Sigmoid colon (tissue), 6 donors: ENCODE measurements at regions not wholly inside any gene's neighbourhood (a gene's known extent, or its start where the extent isn't known, plus 50 kb on each side); places are given as distances from the start of the nearest gene placed in this dataset.

Experiments
- DNase-seq: peaks from one replicate; pipeline ENCODE4 v3.0.0-alpha.2; 2019
- H3K27ac ChIP-seq, 4 donors: fragments of 200-600 bp; sonication (generic); one replicate each; pipeline ENCODE4 v1.5.1; 2016 to 2019; ENCODE audit warnings: mild to moderate bottlenecking in 1 of 4
- H3K27me3 ChIP-seq, 3 donors: fragments of 200-600 bp; sonication (generic); one replicate each; pipeline ENCODE4 v1.5.1; 2019; ENCODE audit warnings: mild to moderate bottlenecking in 1 of 3
- H3K36me3 ChIP-seq, 4 donors: fragments of 200-600 bp; sonication (generic); one replicate each; pipeline ENCODE4 v1.5.1; 2016 to 2019
- H3K4me1 ChIP-seq, 4 donors: fragments of 200-600 bp; sonication (generic); one replicate each; pipeline ENCODE4 v1.5.1; 2017 to 2019
- H3K4me3 ChIP-seq, 4 donors: fragments of 200-600 bp; sonication (generic); one replicate each; pipeline ENCODE4 v1.5.1; 2017 to 2019; ENCODE audit warnings: mild to moderate bottlenecking in 2 of 4, moderate library complexity in 1 of 4
- H3K9me3 ChIP-seq, 4 donors: fragments of 200-600 bp in 3 of 4; sonication (generic) in 3 of 4; one replicate each; pipeline versions ENCODE4 v1.5.1 to v1.6.1; 2013 to 2019
- CTCF ChIP-seq, 4 experiments: fragments of 450-650 bp in 3 of 4; fragments of 200-600 bp in 1 of 4; IDR thresholded peaks; one replicate each; pipeline ENCODE4 v1.5.1; 2016 to 2019; ENCODE audit warnings: antibody characterized with exemption in 4 of 4, mild to moderate bottlenecking in 3 of 4, moderate library complexity in 2 of 4
- EP300 ChIP-seq, 4 donors: sonication (generic); formaldehyde crosslinking; IDR thresholded peaks; one replicate each; pipeline ENCODE4 v1.6.1; 2017; ENCODE audit warnings: antibody characterized with exemption in 4 of 4
- POLR2A ChIP-seq, 2 donors: fragments of 450-650 bp; IDR thresholded peaks; one replicate each; pipeline ENCODE4 v1.6.1; 2016; ENCODE audit warnings: antibody characterized with exemption in 2 of 2, mild to moderate bottlenecking in 2 of 2, moderate library complexity in 2 of 2
- POLR2AphosphoS5 ChIP-seq, 4 donors: sonication (generic); formaldehyde crosslinking; IDR thresholded peaks; one replicate each; pipeline ENCODE4 v1.6.1; 2017; ENCODE audit warnings: antibody characterized with exemption in 4 of 4
- WGBS, 2 donors: extraction: QIAGEN DNeasy Blood & Tissue Kit; methylation state at CpG; one replicate each; pipeline ENCODE4 v1.1.7; 2013; 5-methylcytosine and 5-hydroxymethylcytosine counted together
- intact Hi-C: fragments of 100-400 bp; cut with DNase I; formaldehyde crosslinking; loops from one replicate; pipeline ENCODE4 v1.15.1; 2023
- donor health status: healthy with polysubstance abuse.
- donor health status: healthy.

GRCh38 chr4:111546881-111547280 lies 598.4 kb upstream of the FAM241A start:
- intact Hi-C loops, result no loop called here
- no peak overlapping the region for H3K27ac ChIP-seq
- 22 to 38% methylated on average over 2 of the region's 2 CpGs for WGBS, 2 donors
- H3K4me3 ChIP-seq, result no peak overlapping the region
- no peaks in the 10 kb centered on the region for H3K9me3 ChIP-seq
- no peaks in the 10 kb centered on the region for H3K4me1 ChIP-seq
- no peaks in the 10 kb centered on the region for H3K36me3 ChIP-seq
- no peak for DNase-seq
- H3K27me3 ChIP-seq, result no peaks in the 10 kb centered on the region
- no peak for TF ChIP-seq POLR2A (IDR thresholded peaks at IDR 0.05)
- TF ChIP-seq CTCF (IDR thresholded peaks at IDR 0.05), result no peak
- no peak for TF ChIP-seq EP300 (IDR thresholded peaks at IDR 0.05)
- no peak for TF ChIP-seq POLR2AphosphoS5 (IDR thresholded peaks at IDR 0.05)

DNA sequence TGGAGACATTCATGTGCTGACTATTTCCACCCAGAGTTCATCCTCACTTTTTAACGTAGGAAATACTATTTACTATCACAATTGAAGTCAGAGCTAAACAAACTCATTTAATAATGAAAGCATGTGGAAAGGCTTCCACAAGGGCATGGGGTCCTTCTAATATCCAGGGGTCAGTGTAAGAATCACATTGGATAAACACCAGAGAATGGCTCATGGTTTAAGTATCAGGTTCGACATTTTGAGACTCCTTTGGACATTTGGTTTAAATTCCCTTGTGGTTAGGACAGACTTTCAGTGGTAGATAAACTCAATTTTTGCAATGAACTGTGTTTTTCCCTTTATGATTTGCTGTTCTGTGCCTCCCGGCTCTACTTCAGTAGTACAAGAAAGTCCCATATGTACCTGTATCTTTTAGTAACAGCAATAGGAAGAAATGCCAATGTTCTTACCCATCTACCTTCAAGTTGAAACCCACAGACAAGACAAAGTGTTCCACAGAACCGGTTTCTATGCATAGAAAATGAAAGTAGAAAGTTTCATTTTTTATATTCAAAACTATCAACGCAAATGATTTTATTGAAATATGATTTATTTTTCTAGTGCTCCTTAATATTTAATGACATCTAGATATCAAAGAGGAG lies 589.0 kb upstream of the FAM241A start:
- Histone ChIP-seq H3K4me1 (no peaks in the 10 kb centered on the region), H3K27me3 (no peaks in the 10 kb centered on the region), H3K36me3 (no peaks in the 10 kb centered on the region), H3K27ac (no peak overlapping the region), H3K4me3 (no peak overlapping the region), H3K9me3 (peaks cover 0 to 2% (median 0%) of the 10 kb centered on the region in 4 donors)
- intact Hi-C loops, result no loop called here
- TF ChIP-seq CTCF (IDR thresholded peaks at IDR 0.05) (no peak), EP300 (IDR thresholded peaks at IDR 0.05) (no peak), POLR2AphosphoS5 (IDR thresholded peaks at IDR 0.05) (no peak), POLR2A (IDR thresholded peaks at IDR 0.05) (no peak)
- DNase-seq, result no peak
- 70 to 75% methylated on average over 5 of the region's 5 CpGs for WGBS, 2 donors

DNA sequence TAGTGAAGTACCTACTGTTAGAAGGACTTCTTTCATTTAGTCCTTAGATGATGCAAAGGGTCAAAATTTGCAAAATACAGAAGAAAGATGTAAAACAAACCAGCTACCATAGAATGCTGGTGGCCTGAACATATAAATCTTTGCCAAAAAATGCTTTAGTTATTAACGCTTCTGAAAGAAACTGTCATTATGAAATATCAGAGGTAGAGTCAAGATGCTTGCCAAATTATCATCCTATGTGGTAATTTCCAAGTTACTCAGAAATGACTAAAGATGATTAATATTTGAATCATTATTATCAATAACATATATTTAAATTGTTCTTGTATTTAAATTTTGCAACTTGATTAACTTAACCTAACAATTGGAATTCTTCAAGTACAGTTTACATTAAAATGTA lies 588.4 kb upstream of the FAM241A start:
- H3K27me3 ChIP-seq, result no peaks in the 10 kb centered on the region
- intact Hi-C loops, result no loop called here
- no peak overlapping the region for H3K27ac ChIP-seq
- TF ChIP-seq CTCF (IDR thresholded peaks at IDR 0.05) (no peak), POLR2A (IDR thresholded peaks at IDR 0.05) (no peak), POLR2AphosphoS5 (IDR thresholded peaks at IDR 0.05) (no peak), EP300 (IDR thresholded peaks at IDR 0.05) (no peak)
- H3K36me3 ChIP-seq, result no peaks in the 10 kb centered on the region
- H3K9me3 ChIP-seq, result peaks cover 0 to 2% (median 0%) of the 10 kb centered on the region in 4 donors
- 85 to 89% methylated on average over 1 of the region's 1 CpG for WGBS, 2 donors
- H3K4me3 ChIP-seq, result no peak overlapping the region
- no peaks in the 10 kb centered on the region for H3K4me1 ChIP-seq
- DNase-seq, result no peak

DNA sequence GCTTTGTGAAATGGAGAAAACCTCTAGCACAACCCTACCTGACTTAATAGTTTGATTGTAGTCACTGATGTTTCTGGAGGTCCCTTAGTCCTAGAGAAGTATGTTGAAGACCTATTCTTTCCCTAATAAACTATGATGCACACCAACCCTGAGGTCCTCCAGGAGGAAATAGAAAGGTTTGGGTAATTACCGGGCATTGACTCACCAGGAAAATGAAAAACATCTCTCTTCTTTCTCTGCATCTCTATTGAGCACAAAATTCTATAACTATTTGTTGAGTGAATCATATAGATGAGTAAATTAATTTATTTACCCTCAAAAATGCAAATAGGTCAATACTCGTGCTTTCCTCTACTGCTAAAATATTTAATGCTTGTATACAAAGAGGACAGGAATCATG lies 582.4 kb upstream of the FAM241A start:
- WGBS, 2 donors, result 76 to 83% methylated on average over 2 of the region's 2 CpGs
- intact Hi-C loops, result no loop called here
- no peak for TF ChIP-seq CTCF (IDR thresholded peaks at IDR 0.05)
- TF ChIP-seq POLR2A (IDR thresholded peaks at IDR 0.05), result no peak
- no peak for TF ChIP-seq EP300 (IDR thresholded peaks at IDR 0.05)
- no peak for TF ChIP-seq POLR2AphosphoS5 (IDR thresholded peaks at IDR 0.05)

GRCh38 chr4:111572470-111572869 lies 572.8 kb upstream of the FAM241A start:
- 56 to 66% methylated on average over 1 of the region's 1 CpG for WGBS, 2 donors
- Histone ChIP-seq H3K36me3 (no peaks in the 10 kb centered on the region), H3K4me1 (no peaks in the 10 kb centered on the region), H3K4me3 (no peak overlapping the region), H3K9me3 (no peaks in the 10 kb centered on the region), H3K27ac (no peak overlapping the region), H3K27me3 (no peaks in the 10 kb centered on the region)
- TF ChIP-seq EP300 (IDR thresholded peaks at IDR 0.05) (no peak), POLR2A (IDR thresholded peaks at IDR 0.05) (no peak), POLR2AphosphoS5 (IDR thresholded peaks at IDR 0.05) (no peak), CTCF (IDR thresholded peaks at IDR 0.05) (no peak)
- intact Hi-C loops, result no loop called here
- no peak for DNase-seq

More for the DNA sequence above, 582.4 kb upstream of the FAM241A start:
- Histone ChIP-seq H3K9me3 (peaks cover 0 to 2% (median 0%) of the 10 kb centered on the region in 4 donors), H3K4me3 (no peak overlapping the region), H3K27ac (no peak overlapping the region), H3K36me3 (no peaks in the 10 kb centered on the region), H3K4me1 (no peaks in the 10 kb centered on the region), H3K27me3 (no peaks in the 10 kb centered on the region)
- no peak for DNase-seq
